ENCODE measurements at regions not wholly inside any gene's neighbourhood (a gene's known extent, or its start where the extent isn't known, plus 50 kb on each side); places are given as distances from the start of the nearest gene placed in this dataset.

GRCh38 chr3:66629150-66629981 is 128.5 kb upstream of the LRIG1 start:
- TF ChIP-seq CTCF (conservative IDR thresholded peaks at IDR 0.05; ENCODE audit: low read depth, low read length) = no peak
- no peak for DNase-seq (ENCODE audit: low read depth)
- H3K4me3 ChIP-seq (ENCODE audit: low read depth, low read length) = no peak overlapping the region

DNA sequence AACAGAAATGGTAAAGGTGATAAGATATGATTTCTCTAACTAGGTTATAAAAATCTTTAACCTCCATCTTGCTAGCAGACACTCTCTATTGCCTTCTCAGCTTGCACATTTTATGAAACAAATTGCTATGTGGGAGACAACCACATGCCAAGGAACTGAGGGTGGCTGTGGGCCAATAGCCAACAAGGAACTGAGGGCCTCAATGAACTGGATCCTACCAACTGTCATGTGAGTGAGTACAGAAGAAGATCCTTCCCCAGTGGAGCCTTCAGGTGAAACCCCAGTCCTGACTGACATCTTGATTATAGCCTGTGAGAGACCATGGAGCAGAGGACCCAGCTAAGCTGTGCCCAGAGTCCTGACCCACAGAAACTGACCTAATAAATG is 129.2 kb upstream of the LRIG1 start:
- no peak for TF ChIP-seq CTCF (conservative IDR thresholded peaks at IDR 0.05; ENCODE audit: low read depth, low read length)
- DNase-seq (ENCODE audit: low read depth) = peak; percentile 22
- no peak overlapping the region for H3K4me3 ChIP-seq (ENCODE audit: low read depth, low read length)

DNA sequence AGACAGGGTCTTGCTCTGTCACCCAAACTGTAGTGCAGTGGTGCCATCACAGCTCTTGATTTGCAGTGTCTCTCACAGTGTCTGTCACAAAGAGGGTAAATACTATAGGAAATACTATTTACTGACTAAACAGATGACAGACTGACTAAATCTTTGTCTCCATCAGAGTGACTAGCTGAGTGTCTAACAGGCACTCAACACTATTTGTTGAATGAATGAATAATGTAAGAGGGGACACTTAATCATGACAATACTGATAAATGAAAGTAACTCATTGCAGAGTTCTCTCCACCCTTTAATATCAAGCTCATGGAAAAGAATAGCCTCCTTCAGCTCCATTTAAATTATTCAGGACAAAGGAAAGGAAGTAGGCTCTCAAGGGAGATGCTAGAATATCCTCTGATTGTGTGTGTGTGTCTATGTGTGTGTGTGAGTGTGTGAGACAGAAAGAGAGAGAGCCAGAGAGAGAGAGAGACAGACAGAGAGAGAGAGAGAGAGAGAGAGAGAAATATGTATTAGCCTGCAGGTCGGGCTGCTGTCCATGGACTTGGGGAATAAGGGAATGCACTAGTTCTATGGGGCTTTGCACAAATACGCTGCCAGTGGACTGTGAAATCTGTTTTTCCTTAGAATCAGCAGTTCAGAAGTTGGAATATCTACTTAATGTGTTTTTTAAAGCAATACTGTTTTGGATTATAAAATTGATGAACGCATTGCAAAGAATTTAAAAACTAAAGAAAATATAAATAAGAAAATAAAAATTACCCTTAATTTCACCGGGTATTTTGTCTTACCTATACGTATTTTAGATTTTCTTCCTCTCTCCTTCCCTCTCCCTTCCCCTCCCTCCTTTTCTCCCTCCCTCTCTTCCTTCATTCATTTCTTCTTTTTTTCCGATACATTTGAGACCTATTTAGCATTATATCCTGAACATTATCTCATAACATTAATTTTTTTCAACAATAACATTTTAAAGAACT is 132.9 kb upstream of the LRIG1 start:
- no peak for TF ChIP-seq CTCF (conservative IDR thresholded peaks at IDR 0.05; ENCODE audit: low read depth, low read length)
- no peak for DNase-seq (ENCODE audit: low read depth)
- H3K4me3 ChIP-seq (ENCODE audit: low read depth, low read length) = no peak overlapping the region

DNA sequence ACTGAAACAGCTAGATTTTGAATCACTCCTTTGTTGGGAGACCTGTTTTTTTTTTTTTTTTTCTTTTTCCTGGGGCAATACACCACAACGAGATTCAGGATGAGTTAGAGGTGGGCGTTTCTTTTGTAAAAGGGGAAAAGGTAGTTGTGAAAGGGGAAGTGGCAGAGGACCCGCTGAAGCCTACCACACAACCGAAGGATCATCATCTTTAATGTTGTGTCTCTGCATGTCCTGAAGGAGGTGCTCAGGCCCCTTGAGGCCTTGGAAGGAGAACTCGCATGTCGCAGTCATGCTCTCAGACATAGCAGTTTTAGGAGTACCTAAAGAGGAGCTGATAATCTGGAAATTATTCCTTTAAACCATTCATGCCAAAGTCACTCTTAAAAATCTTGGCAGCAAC is 137.9 kb upstream of the LRIG1 start:
- peak; percentile 12 for DNase-seq (ENCODE audit: low read depth)
- peak; percentile 30 for TF ChIP-seq CTCF (conservative IDR thresholded peaks at IDR 0.05; ENCODE audit: low read depth, low read length)
- no peak overlapping the region for H3K4me3 ChIP-seq (ENCODE audit: low read depth, low read length)

- H3K4me3 ChIP-seq (ENCODE audit: low read depth, low read length) = no peak overlapping the region
- peak; percentile 40 for DNase-seq (ENCODE audit: low read depth)
- no peak for TF ChIP-seq CTCF (conservative IDR thresholded peaks at IDR 0.05; ENCODE audit: low read depth, low read length)
These were observed 139.1 kb upstream of the LRIG1 start for GRCh38 chr3:66639809-66640356.

GRCh38 chr3:66642019-66642418 is 141.2 kb upstream of the LRIG1 start:
- TF ChIP-seq CTCF (conservative IDR thresholded peaks at IDR 0.05; ENCODE audit: low read depth, low read length) = no peak
- DNase-seq (ENCODE audit: low read depth) = no peak
- H3K4me3 ChIP-seq (ENCODE audit: low read depth, low read length) = no peak overlapping the region

All from choroid plexus epithelial cell (primary cell).